Amniotic stem cell (primary cell): ENCODE measurements at regions not wholly inside any gene's neighbourhood (a gene's known extent, or its start where the extent isn't known, plus 50 kb on each side); places are given as distances from the start of the nearest gene placed in this dataset.

Experiments
- DNase-seq: peaks from one replicate; lab custom pipeline; 2025; lab: John Stamatoyannopoulos, UW

DNA sequence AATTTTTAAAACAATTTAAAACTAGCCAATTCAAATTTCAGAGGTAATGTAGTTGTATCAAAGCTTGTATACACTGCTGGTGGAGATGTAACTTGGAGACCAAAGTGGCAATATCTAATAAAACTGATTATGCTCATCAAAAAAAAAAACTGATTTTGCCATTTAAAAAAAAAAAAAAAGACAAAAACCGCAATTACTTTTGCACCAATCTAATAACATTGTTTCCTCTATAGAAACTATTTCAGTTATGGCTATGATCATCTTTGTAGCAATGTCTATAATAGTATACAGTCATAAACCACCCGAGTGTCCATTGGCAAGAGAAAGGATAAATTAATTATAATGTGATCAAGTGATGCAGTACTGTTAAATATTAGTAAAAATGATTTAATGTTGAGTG lies 149.3 kb upstream of the SEMA6D start:
- no peak for DNase-seq

DNA sequence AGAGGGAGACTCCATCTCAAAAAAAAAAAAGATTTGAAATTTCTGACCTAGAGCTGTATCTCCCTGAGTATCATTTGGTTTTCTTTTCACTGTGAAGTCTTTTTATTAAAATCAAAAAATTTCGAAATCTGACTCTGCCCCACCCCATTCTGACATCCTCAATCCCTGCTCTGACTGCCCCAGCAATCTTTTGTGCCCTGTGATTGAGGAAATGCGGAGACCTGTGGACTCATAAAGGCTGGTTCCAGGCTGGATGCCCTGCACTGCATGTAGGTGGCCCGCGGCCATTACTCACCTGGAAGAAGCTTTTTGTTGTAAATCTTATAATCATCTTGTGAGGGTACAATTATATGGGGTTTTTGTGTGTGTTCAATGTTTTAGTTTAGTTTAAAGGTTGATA lies 147.3 kb upstream of the SEMA6D start:
- DNase-seq = no peak

DNA sequence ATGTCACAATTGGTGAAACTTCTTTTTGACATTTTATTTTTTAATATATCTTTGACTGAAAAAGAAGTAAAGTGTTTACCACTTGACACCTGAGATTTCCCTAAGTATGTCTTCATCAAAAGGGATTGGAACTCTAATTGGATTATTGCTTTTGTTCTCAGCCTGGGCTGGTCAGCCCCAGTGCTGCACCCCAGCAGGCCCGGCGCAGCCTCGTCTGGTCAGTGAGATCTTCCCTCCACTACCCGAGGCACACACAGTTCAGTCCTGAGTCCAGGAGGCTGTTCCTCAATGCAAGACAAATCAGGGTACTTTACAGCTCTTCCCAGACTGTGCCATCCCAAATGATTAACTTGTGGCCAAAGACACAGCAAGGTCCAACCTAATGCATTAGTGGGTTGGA lies 146.9 kb upstream of the SEMA6D start:
- no peak for DNase-seq

DNA sequence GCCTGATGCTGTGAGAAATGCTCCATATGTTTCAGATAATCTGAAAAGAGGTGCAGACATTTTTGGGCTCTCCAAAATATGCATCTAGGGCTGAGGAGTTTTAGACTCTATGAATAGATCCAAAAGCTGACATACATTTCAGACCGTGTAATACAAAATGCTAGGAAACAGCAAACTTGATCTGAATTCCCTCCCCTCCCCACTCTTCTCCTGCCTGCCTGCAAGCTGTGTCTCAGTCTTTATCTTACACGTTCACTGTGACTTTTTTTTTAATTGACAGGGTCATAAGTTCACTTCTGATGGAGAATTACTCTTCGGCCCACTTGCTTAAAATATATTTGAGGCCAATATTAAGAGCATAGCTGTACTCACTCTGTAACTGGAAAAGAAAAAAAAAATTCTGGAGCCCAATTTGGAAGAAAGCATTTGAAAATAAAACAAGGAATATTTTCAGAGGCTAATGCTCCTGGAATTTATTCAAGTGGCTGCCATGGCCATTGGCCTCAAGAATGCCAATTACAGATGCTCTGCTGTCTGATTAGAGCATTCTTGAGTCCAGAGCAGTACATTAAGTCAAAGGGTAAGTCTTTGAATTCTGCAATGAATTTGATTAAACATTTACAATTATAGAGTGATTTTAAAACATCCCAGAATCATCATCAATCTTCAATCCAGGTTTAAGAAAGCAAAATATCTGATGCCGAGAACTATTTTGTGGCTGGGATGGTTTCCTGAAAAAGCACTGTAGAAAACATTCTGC lies 146.2 kb upstream of the SEMA6D start:
- DNase-seq = no peak

DNA sequence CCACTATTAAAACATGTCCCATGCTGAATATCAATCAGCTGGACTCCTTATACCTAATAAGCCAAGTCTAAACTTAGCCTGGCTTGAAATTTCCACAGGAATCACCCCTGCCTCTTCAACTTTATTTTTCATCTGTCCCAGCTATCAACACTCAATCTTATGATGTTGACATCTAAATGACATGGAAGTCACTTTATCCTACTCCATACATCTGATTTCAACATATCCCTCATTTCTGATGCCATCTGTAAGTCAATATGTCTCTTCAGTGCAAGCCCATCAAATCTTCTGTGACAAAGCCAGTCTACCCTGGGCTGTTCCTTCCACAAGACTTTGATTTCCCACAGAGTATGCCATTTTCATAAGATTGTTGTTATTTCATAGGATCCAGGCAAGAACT lies 143.6 kb upstream of the SEMA6D start:
- no peak for DNase-seq

DNA sequence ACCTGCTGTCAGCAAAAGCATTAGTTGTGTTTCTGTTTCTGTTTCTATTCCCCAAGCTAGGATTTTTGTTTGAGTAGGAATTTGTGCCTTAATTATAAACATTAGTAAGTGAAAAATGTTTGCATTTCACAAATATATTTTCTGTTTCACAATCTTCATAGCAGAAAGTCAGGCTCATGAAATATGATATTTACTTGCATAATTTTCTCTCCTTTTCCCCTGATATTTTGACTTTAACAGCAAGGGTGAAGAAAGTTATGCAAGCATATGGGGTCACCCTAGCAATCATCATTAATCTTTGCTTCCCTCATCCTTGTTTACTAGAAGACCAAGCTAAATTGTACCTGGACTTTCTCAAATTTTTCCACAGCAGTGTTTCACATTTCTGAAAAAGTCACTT lies 140.3 kb upstream of the SEMA6D start:
- no peak for DNase-seq

DNA sequence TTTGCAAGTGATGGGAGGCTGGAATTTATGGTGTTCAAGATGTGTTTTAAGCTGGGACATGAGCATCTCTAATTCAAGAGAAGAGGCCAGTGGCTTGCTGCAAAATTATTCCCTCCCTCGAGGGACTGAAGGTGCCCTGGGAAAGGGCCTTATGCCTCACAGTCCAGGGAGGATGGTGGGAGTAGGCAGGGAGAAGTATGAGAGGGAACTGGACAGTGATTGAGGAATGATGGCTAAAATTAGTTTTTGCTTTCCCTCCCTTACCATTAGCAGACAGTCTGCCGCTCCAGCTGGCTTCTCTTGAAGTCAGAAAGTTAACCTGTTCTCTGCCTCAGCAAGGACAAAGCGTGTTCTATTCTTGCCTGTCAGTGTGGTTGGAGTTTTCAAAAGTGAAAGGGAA lies 139.8 kb upstream of the SEMA6D start:
- DNase-seq = no peak

DNA sequence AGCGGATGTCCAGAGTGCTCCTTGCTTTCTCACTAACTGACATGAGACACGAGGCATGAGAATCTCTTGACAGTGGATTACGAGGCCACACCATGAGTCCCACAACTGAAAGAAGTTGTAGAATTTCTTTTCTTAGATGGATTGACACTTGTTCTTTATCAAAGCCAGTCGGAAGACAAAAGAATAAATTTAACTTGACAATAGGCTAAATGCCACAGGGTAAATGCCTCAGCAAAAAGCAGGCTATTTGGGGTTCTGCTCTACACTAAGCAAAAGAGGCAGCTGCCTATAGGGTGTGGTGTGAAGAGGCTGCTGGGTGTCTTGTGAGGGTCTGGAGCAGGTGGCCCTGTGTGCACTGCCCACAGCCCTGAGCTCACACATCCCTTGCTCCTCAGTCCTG lies 135.1 kb upstream of the SEMA6D start:
- no peak for DNase-seq

DNA sequence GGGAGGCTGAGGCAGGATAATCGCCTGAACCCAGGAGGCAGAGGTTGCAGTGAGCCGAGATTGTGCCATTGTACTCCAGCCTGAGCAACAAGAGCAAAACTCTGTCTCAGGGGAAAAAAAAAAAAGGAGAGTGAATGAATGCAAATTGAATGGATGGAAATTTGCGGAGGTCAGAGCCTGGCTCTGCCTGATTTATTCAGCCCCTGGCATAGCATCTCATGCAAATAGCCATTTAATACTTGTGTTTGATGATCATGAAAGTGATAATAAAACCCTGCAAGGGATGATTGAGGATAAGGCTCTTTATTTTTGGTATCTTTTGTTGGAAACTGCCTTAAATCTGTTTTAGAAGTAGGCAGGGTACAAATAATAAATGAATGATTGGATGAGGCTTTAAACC lies 133.0 kb upstream of the SEMA6D start:
- DNase-seq = no peak

DNA sequence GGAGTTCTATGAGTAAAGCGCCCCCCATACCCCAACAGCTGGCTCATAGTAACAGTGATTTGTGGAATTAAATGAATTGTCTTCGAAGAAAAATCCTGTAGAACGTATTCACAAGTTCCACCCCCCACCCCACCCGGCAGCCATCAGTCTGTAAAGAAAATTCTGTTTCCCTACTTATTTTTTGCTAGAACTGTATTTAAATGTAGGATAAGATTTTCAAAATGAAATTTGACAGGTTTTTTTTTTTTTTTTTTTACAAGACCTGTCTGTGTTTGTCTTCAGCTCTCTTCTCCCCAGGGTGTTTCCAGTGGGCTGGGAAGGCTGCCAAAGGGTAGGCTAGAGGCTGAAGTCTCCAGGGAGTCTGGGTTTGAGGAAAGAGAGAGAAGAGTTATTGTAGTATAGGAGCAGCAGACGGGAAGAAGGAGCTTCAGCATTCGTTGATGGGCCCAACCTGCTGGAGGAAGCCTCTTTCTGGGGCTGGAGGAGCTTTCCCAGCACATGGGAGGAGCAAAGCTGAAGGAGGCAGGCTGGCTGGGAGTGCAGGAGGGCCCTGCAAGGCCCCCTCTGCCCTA lies 130.6 kb upstream of the SEMA6D start:
- DNase-seq = no peak

DNA sequence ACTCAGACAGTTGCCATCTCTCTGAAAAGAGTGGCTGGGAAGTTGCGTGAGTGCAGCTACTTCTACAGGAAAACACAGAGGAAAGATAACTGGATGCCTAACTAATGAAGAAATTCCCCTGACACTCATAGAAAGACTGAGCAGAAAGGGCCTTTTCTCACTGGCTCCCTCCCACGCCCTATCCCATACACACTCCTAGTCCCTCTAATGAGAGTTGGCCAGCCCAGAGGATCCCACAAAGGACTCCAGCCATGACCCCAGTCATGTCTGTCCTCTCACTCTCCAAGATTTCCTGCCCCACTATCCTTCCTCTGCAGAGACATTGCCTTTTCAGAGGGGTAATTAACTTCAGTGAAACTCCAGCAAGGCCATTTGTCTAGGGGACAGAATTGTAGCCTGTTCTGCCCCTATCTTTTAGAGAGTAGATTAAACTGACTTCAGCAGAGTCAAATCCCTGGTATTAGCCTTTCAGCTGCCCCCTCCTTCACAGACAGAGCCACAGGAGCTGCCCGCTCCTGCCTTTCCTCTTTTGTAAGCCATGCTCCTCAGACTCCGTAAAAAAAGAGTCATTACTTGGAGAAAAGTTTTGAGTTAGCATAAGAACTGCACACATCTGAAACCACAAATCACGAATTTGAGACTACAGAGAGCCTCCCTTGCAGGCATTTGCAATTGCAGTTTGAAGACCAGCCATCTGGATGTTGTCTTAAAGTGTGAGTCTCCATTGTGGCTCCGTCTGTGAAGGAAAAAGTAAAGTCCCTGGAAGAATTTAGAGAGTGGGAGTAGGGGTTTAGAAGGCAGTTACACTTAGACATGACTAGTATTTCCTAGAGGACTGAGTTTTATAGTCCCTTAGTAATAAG lies 129.1 kb upstream of the SEMA6D start:
- no peak for DNase-seq

DNA sequence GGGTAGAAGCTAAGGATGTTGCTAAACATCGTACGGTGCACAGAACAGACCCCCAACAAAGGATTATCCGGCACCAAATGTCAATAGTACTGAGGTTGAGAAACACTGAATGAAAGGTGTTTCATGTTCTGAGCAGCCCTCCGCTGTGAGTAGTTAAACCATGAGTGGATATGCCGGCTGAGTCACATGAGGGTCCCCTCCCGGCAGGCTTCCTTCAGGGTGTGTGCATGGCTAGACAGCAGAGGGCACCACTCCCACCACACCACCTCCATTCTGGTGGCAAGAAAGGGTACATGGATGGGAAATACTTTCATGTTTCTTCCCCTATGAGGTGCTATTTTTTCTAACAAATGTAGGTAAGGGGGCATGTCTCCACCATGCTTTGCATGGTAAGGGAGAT lies 128.3 kb upstream of the SEMA6D start:
- DNase-seq = no peak

DNA sequence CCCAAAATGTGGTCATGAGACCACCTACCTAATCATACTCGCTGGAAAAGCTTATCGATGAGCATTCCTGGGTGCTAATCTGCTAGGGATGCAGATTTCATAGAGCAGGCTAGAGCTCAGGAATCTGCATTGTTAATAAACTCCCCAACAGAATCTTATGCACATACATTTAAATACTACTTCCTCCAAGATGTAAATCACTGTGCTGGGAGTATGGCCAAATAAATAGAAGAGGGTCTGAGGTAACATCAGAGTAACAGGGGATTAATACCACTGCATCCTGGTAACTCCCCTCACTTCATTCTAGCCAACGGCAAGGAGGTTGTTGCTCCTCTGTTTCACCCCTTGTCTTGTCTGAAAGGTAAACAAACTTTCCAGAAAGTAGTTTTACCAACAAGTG lies 118.3 kb upstream of the SEMA6D start:
- no peak for DNase-seq

DNA sequence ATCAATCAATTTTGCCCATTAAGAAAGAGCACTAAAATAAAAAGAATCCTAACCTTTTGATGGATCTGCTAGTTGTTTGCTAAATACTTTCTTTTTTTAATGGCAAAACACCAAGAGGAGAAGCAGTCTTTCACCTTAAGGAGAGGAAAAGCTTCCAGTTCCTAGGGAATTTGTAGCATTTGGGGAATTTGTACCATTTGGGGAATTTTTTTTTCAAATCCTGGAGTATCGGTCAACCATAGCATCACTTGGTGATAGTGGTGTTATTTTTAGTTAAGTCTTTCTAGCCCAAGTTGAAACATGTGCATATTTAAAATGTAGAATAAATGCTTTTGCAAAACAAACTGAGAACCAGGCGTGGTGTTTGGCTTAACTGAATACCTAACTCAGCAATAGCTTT lies 117.5 kb upstream of the SEMA6D start:
- DNase-seq = no peak

DNA sequence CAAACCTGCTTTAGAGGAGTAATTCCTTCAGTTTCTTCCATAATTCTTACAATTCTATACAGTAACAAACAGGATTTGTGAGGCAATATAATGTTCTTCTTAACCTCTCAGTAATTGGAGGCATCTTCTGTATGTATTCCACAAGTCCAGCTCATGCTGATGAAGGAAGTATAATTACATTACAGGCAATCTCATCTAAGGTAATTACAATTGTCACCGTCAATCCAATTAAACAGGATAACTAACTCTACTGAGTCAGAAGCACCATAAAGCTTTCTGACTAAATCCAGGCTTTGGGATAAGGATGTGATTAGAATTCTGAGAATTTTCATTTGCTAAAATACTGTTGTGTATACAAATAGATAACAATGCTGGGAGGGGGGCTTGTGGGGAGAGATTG lies 115.2 kb upstream of the SEMA6D start:
- DNase-seq = no peak

DNA sequence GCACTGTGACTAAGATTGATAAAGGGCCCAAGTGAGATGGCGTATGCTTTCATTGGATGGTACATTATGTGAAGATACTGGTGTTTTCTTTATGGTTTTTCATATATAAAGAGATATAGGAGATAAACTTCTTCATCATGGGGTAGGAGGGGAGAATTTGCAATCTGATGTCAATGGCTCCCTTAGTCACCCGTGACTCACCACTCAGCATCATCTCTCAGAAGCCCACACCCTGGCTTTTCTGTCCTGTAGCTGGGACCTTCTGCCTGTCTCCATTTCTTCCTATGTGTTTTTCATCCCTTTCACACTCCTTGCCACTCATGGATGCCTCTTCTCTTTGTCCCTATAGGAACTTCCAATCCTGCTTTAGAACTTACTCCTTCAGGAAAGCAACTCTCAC lies 114.3 kb upstream of the SEMA6D start:
- DNase-seq = no peak

DNA sequence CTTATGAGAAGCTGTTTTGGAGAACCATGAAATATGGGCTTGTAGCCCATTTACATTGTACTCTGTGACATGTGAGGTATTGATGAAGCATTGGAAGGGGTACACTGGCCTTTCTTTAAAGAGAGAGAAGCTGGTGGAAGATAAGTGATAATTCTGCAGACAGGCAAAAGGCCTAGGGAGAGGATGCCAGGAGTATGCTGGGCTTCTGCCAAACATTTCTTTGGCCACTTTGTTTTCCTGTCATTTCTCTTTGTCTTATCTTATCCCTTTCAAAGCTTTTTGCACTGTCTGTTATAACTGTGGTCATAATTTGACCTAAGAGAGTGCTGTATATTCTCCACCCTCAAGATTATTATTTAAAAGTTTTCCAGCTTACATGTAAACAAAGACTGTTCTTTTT lies 109.6 kb upstream of the SEMA6D start:
- no peak for DNase-seq

DNA sequence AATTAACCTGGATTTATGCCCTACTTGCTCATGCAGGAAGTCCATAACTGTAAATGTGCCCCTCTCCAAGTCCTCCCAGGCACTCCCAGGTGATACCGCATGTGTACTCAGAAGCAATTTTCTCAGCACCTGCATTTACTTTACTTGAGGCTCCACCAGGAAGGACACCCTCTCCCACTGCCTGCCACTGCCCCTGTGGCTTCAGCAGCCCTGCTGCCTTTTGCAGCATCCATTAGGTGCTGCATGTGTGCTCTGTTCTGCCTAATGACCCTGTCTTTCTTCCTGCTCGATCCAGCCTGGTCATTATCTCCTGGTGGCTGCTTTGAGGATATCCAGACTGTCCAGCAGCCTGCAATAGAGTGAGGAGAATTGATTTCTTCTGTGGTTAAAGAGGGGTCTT lies 107.6 kb upstream of the SEMA6D start:
- DNase-seq = no peak

DNA sequence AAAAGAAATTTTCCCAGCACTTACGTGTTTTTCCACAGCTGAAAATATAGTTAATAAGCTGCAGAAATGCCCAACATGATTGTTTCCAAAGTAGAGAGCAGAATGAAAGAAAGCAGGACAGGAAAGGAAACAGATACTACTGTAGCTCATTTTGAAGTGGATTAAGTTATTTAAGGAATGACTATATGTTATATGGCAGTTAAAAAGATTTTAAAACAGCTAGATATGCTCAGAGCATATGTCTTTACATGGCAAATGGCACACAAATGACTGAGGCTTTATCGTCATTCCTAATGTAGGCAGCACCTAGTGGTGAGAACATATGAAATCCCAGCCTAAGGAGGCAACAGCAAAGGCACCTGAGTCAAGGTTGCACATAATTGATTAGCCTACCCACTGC lies 106.6 kb upstream of the SEMA6D start:
- no peak for DNase-seq

DNA sequence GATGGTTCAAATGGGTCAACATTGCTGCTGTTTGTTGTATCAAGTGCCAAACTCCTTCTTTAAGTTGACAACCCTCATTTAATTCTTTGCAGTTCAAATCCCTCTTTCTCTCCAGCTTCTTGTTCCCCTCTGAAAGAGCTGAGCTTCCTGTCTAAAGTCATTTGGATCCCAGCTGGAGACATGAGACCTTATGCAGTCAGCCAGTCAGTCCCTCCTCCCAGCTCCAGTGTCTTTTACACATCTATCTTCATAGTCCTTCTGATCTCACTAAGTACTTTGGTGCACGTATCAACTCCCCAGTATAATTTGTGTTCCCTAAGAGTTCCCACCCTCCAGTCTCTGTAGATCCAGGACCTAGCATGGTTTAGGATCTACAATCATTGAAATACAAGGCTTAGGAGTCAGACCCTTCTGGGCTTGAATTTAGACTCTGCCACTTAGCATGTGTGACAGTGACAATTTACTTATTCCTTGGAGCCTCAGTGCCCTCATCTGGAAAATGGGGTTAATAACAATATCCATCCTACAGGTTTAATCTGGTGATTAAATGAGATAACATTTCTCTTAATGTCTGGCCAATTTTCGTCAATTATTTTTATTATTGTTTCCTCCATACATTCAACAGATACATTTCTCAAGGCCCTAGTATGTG lies 102.8 kb upstream of the SEMA6D start:
- no peak for DNase-seq

DNA sequence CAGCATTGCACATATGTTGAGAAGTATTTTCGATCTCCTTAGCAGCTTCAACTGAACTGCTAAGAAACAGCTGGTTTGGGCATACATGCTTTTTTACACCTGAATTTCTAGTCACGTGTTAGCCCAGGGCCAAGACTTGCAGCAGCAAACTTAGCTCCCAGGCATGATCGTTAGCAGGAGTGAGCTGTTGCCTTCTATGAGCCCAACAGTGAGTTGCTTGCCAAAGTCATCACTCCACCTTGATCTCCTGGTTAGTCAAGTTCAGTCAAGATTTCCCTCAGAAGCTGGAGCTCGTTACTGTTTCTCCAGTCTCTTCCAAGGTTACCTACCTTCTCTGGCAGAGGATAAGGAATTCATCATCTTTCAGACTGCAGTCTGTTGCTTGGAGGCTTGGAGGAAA lies 100.4 kb upstream of the SEMA6D start:
- no peak for DNase-seq

DNA sequence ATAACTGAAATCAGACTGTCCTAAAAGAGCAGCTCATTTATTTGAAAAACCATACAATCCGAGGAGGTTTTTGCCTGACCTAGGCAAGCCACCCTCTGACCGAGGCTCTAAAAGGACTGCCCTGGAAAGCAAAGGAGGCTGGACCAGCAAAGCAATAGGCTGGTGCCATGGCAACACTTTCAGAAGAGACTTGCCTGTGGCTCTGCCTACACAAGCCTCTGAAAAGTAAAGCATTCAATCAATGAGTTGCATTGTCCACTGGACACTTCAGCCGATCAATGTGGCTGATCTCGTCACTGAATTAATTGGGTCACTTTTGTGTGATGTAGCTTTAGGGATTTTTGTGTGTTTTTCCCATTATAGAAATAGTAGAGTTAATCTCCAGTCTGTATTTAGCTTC lies 99.1 kb upstream of the SEMA6D start:
- no peak for DNase-seq
